HCT116 (cell line): ENCODE measurements at regions not wholly inside any gene's neighbourhood (a gene's known extent, or its start where the extent isn't known, plus 50 kb on each side); places are given as distances from the start of the nearest gene placed in this dataset.

ENCODE experiments used
- ATAC-seq: fragments of 200-7000 bp; cut with Tn5 transposase; 2 replicates; pipeline ENCODE4 v1.9.1; 2020; ENCODE audit warnings: mild to moderate bottlenecking, moderate library complexity
- BruUV-seq: library from RNA; stranded (reverse); fragments of 400-500 nt; replicated peaks from 2 replicates; lab custom pipeline; 2021; lab: Mats Ljungman, UMichigan
- CTCF ChIA-PET: fragments of 300-600 bp; sonication (Branson Sonifier 250); formaldehyde crosslinking; loops from one replicate; lab custom pipeline; 2021; ENCODE audit warnings: antibody characterized with exemption; lab: Charles Lee
- POLR2A ChIA-PET: fragments of 300-600, 350-600 bp; sonication (Branson Sonifier 250); formaldehyde crosslinking; loops from one replicate; lab custom pipeline; 2021; ENCODE audit warnings: antibody characterized with exemption; lab: Charles Lee
- RAD21 ChIA-PET, 2 experiments: fragments of 300-600 bp; sonication (Branson Sonifier 250); formaldehyde crosslinking; loops; one replicate each; lab custom pipeline; 2023; ENCODE audit warnings: low total read pairs in 2 of 2; ENCODE audit not compliant: uncharacterized antibody in 2 of 2, unreplicated experiment in 2 of 2, low non-redundant PET in 1 of 2; lab: Charles Lee
- DNase-seq: peaks from one replicate; pipeline ENCODE4 v3.0.0-alpha.2; 2010; ENCODE audit warnings: low read depth, low spot score
- H2AFZ ChIP-seq: fragments of 200-600 bp; shearing (Covaris generic), sonication (generic); 2 replicates; pipeline ENCODE4 v1.6.1; 2017; ENCODE audit warnings: low read depth, mixed run types, mixed read lengths, antibody characterized with exemption, low read length; ENCODE audit not compliant: poor library complexity, severe bottlenecking
- H3K27ac ChIP-seq: 2 replicates; pipeline ENCODE4 v1.5.1; 2012; ENCODE audit warnings: low read depth, low read length
- H3K27me3 ChIP-seq: fragments of 200-600 bp; sonication (generic); 2 replicates; pipeline ENCODE4 v1.6.1; 2016; ENCODE audit warnings: mixed run types, low read length, mixed read lengths; ENCODE audit not compliant: insufficient read depth
- H3K36me3 ChIP-seq, 2 experiments: fragments of 200-500 bp in 1 of 2; fragments of 200-600 bp in 1 of 2; sonication (Bioruptor generic) in 1 of 2; sonication (generic) in 1 of 2; 2 replicates each; pipeline versions ENCODE4 v1.5.1 to v1.6.1; 2014 to 2016; ENCODE audit warnings: low read length in 2 of 2, inconsistent platforms in 1 of 2, mixed read lengths in 1 of 2, mixed run types in 1 of 2; ENCODE audit not compliant: insufficient read depth in 2 of 2, control insufficient read depth in 1 of 2
- H3K4me1 ChIP-seq, 2 experiments: fragments of 200-600 bp in 1 of 2; sonication (generic) in 1 of 2; 2 replicates each; pipeline versions ENCODE4 v1.5.1 to v1.6.1; 2012 to 2017; ENCODE audit warnings: low read length in 2 of 2, inconsistent platforms in 1 of 2, mild to moderate bottlenecking in 1 of 2, mixed read lengths in 1 of 2, mixed run types in 1 of 2, moderate library complexity in 1 of 2; ENCODE audit not compliant: insufficient read depth in 2 of 2, control insufficient read depth in 1 of 2
- H3K4me2 ChIP-seq: fragments of 200-600 bp; sonication (generic); 2 replicates; pipeline ENCODE4 v1.6.1; 2017; ENCODE audit warnings: mixed run types, low read length, mixed read lengths
- H3K4me3 ChIP-seq, 2 experiments: fragments of 200-600 bp in 1 of 2; sonication (generic) in 1 of 2; replicated peaks in 1 of 2; 2 replicates each; pipeline ENCODE4 v1.5.1; 2011 to 2016; ENCODE audit warnings: low read length in 2 of 2, control low read depth in 1 of 2, low read depth in 1 of 2, mild to moderate bottlenecking in 1 of 2, mixed read lengths in 1 of 2, mixed run types in 1 of 2
- H3K79me2 ChIP-seq: fragments of 200-600 bp; sonication (generic); 2 replicates; pipeline ENCODE4 v1.6.1; 2017; ENCODE audit warnings: mild to moderate bottlenecking, mixed run types, low read length, moderate library complexity, mixed read lengths; ENCODE audit not compliant: insufficient read depth
- H3K9ac ChIP-seq: fragments of 200-600 bp; sonication (generic); 2 replicates; pipeline ENCODE4 v1.6.1; 2016; ENCODE audit warnings: low read length, mixed read lengths
- H3K9me2 ChIP-seq: fragments of 200-600 bp; sonication (generic), shearing (Covaris generic); 2 replicates; pipeline ENCODE4 v1.6.1; 2017; ENCODE audit warnings: mixed run types, mild to moderate bottlenecking, moderate library complexity; ENCODE audit not compliant: insufficient read depth
- H3K9me3 ChIP-seq, 2 experiments: fragments of 200-500 bp in 1 of 2; fragments of 200-600 bp in 1 of 2; sonication (Bioruptor generic) in 1 of 2; sonication (generic) in 1 of 2; 2 replicates each; pipeline ENCODE4 v1.6.1; 2014 to 2017; ENCODE audit warnings: low read length in 2 of 2, mixed read lengths in 2 of 2, inconsistent platforms in 1 of 2, low read depth in 1 of 2, mild to moderate bottlenecking in 1 of 2, mixed run types in 1 of 2, moderate library complexity in 1 of 2; ENCODE audit not compliant: control insufficient read depth in 1 of 2, insufficient read depth in 1 of 2
- H4K20me1 ChIP-seq: fragments of 200-600 bp; sonication (generic), shearing (Covaris generic); 2 replicates; pipeline ENCODE4 v1.6.1; 2017; ENCODE audit warnings: mixed run types, mild to moderate bottlenecking, moderate library complexity; ENCODE audit not compliant: insufficient read depth
- ATF3 ChIP-seq: IDR thresholded peaks from 2 replicates; pipeline ENCODE4 v1.6.1; 2012
- CBX3 ChIP-seq: IDR thresholded peaks from 2 replicates; pipeline ENCODE4 v1.6.1; 2012; ENCODE audit warnings: low read depth
- CEBPB ChIP-seq: IDR thresholded peaks from 2 replicates; pipeline ENCODE4 v1.6.1; 2012; ENCODE audit warnings: low read depth
- CTCF ChIP-seq, 3 experiments: fragments of 200-600 bp in 1 of 3; sonication (generic) in 1 of 3; IDR thresholded peaks in 2 of 3; conservative IDR thresholded peaks in 1 of 3; 2 replicates each; pipeline ENCODE4 v1.5.1; 2012 to 2017; ENCODE audit warnings: low read depth in 2 of 3, low read length in 2 of 3, antibody characterized with exemption in 1 of 3, borderline replicate concordance in 1 of 3, control low read depth in 1 of 3, mild to moderate bottlenecking in 1 of 3, mixed read lengths in 1 of 3, mixed run types in 1 of 3, moderate library complexity in 1 of 3; ENCODE audit not compliant: insufficient read depth in 1 of 3
- EGR1 ChIP-seq: IDR thresholded peaks from 2 replicates; pipeline ENCODE4 v1.6.1; 2012; ENCODE audit warnings: low read depth
- ELF1 ChIP-seq: IDR thresholded peaks from 2 replicates; pipeline ENCODE4 v1.6.1; 2012; ENCODE audit warnings: low read depth, borderline replicate concordance
- EZH2 ChIP-seq: fragments of 200-600 bp; sonication (generic); IDR thresholded peaks from 2 replicates; pipeline ENCODE4 v1.6.1; 2017; ENCODE audit warnings: antibody characterized with exemption, mixed run types
- EZH2phosphoT487 ChIP-seq: fragments of 200-600 bp; IDR thresholded peaks from 2 replicates; pipeline ENCODE4 v1.6.1; 2018; ENCODE audit warnings: antibody characterized with exemption, borderline replicate concordance
- FOSL1 ChIP-seq: IDR thresholded peaks from 2 replicates; pipeline ENCODE4 v1.6.1; 2012; ENCODE audit warnings: low read depth
- JUND ChIP-seq: IDR thresholded peaks from 2 replicates; pipeline ENCODE4 v1.6.1; 2012
- RAD21 ChIP-seq: IDR thresholded peaks from 2 replicates; pipeline ENCODE4 v1.6.1; 2012; ENCODE audit warnings: low read depth, mild to moderate bottlenecking
- REST ChIP-seq: IDR thresholded peaks from 2 replicates; pipeline ENCODE4 v1.6.1; 2012; ENCODE audit warnings: low read depth
- SIN3A ChIP-seq: IDR thresholded peaks from 2 replicates; pipeline ENCODE4 v1.6.1; 2012; ENCODE audit warnings: low read depth
- SP1 ChIP-seq: IDR thresholded peaks from 2 replicates; pipeline ENCODE4 v1.6.1; 2012; ENCODE audit warnings: low read depth
- SRF ChIP-seq: IDR thresholded peaks from 2 replicates; pipeline ENCODE4 v1.6.1; 2012; ENCODE audit warnings: low read depth
- TCF7L2 ChIP-seq: IDR thresholded peaks from 2 replicates; pipeline ENCODE4 v1.7.0; 2011; ENCODE audit warnings: borderline replicate concordance, inconsistent platforms; ENCODE audit not compliant: insufficient read depth, insufficient read length; ENCODE audit errors: extremely low read depth
- YY1 ChIP-seq: IDR thresholded peaks from 2 replicates; pipeline ENCODE4 v1.6.1; 2011; ENCODE audit warnings: low read length, low read depth, moderate library complexity, mild to moderate bottlenecking; ENCODE audit not compliant: insufficient replicate concordance; ENCODE audit errors: extremely low read depth
- ZBTB33 ChIP-seq: IDR thresholded peaks from 2 replicates; pipeline ENCODE4 v1.6.1; 2011; ENCODE audit warnings: mild to moderate bottlenecking, low read length, moderate library complexity; ENCODE audit not compliant: insufficient replicate concordance; ENCODE audit errors: extremely low read depth
- ZNF274 ChIP-seq: fragments of 200-500 bp; sonication (Bioruptor generic); IDR thresholded peaks from 2 replicates; pipeline ENCODE4 v1.6.1; 2014; ENCODE audit warnings: mild to moderate bottlenecking, low read depth, low read length, inconsistent platforms
- intact Hi-C: fragments of 100-400 bp; cut with micrococcal nuclease; formaldehyde crosslinking; loops from 2 replicates; pipeline ENCODE4 v1.10.0; 2022

GRCh38 chr3:166291186-166291955 is 454.1 kb upstream of the BCHE start:
- no peaks in the 10 kb centered on the region for H3K79me2 ChIP-seq
- no peak overlapping the region for H3K4me3 ChIP-seq
- ATAC-seq: peak; percentile 47; the same call in 1 of the 2 replicates
- H4K20me1 ChIP-seq: no peaks in the 10 kb centered on the region
- no peak overlapping the region for H3K9ac ChIP-seq
- ChIA-PET CTCF (no interaction called here), RAD21 (no interaction called here), POLR2A (no interaction called here)
- no peaks in the 10 kb centered on the region for H3K9me3 ChIP-seq
- H3K36me3 ChIP-seq: no peaks in the 10 kb centered on the region
- no peaks in the 10 kb centered on the region for H3K27me3 ChIP-seq
- no peaks in the 10 kb centered on the region; the same call in 1 of the 2 replicates for H3K9me2 ChIP-seq
- no peaks in the 10 kb centered on the region for H3K4me1 ChIP-seq
- DNase-seq: no peak
- no TSS peak for BruUV-seq
- H3K4me2 ChIP-seq: no peak overlapping the region
- no peak overlapping the region for H3K27ac ChIP-seq
- no peak overlapping the region for H2AFZ ChIP-seq
- no peak for TF ChIP-seq REST
- no peak for TF ChIP-seq EGR1
- TF ChIP-seq JUND: no peak
- TF ChIP-seq RAD21: no peak
- TF ChIP-seq ATF3: no peak
- no peak for TF ChIP-seq SRF
- TF ChIP-seq CBX3: no peak
- no peak for TF ChIP-seq ZBTB33
- TF ChIP-seq CTCF (IDR thresholded peaks at IDR 0.05 in 2 of 3, conservative IDR thresholded peaks at IDR 0.05 in 1 of 3; ENCODE audit: borderline replicate concordance in 1 of 3, insufficient read depth in 1 of 3, low read depth in 2 of 3, low read length in 2 of 3): no peak
- no peak for TF ChIP-seq ZNF274
- TF ChIP-seq SP1: no peak
- TF ChIP-seq TCF7L2: no peak
- no peak for TF ChIP-seq SIN3A
- TF ChIP-seq YY1: no peak
- TF ChIP-seq EZH2phosphoT487: no peak
- no peak for TF ChIP-seq FOSL1
- TF ChIP-seq EZH2: no peak
- TF ChIP-seq CEBPB: no peak
- no peak for TF ChIP-seq ELF1
- intact Hi-C loops: loop anchor here (10.0 kb wide), 1 partner anchor 57 kb away; no protein-coding TSS in a partner anchor
